Neural cell (in vitro differentiated cells): ENCODE measurements at regions not wholly inside any gene's neighbourhood (a gene's known extent, or its start where the extent isn't known, plus 50 kb on each side); places are given as distances from the start of the nearest gene placed in this dataset.

ENCODE experiments used
- H2AFZ ChIP-seq: fragments of 200-600, 300-800 bp; sonication (generic), shearing (Covaris generic); 2 replicates; pipeline ENCODE4 v1.6.0; 2014; ENCODE audit warnings: low read depth, mild to moderate bottlenecking, antibody characterized with exemption, low read length, moderate library complexity
- H3F3A ChIP-seq: fragments of 200-600 bp; shearing (Covaris generic); 2 replicates; pipeline ENCODE4 v1.6.1; 2016; ENCODE audit warnings: mild to moderate bottlenecking, moderate library complexity, mixed read lengths, antibody characterized with exemption, low read length; ENCODE audit not compliant: insufficient read depth, poor library complexity, severe bottlenecking
- H3K27ac ChIP-seq: fragments of 200-600, 300-800 bp; sonication (generic), shearing (Covaris generic); 2 replicates; pipeline ENCODE4 v1.5.1; 2014; ENCODE audit warnings: mild to moderate bottlenecking, low read length, moderate library complexity
- H3K27me3 ChIP-seq: fragments of 300-800, 200-600 bp; sonication (generic), shearing (Covaris generic); 2 replicates; pipeline ENCODE4 v1.6.0; 2014; ENCODE audit warnings: mild to moderate bottlenecking, low read depth, low read length, moderate library complexity; ENCODE audit not compliant: insufficient read depth
- H3K36me3 ChIP-seq: fragments of 300-800, 200-600 bp; sonication (generic), shearing (Covaris generic); 2 replicates; pipeline ENCODE4 v1.5.1; 2014; ENCODE audit warnings: mild to moderate bottlenecking, antibody characterized with exemption, low read length, moderate library complexity; ENCODE audit not compliant: insufficient read depth
- H3K4me2 ChIP-seq: fragments of 300-800, 200-600 bp; sonication (generic), shearing (Covaris generic); 2 replicates; pipeline ENCODE4 v1.6.0; 2014; ENCODE audit warnings: mild to moderate bottlenecking, low read length
- H3K4me3 ChIP-seq: fragments of 300-800, 200-600 bp; sonication (generic), shearing (Covaris generic); 2 replicates; pipeline ENCODE4 v1.5.1; 2014; ENCODE audit warnings: mild to moderate bottlenecking, low read length, moderate library complexity
- H3K79me2 ChIP-seq: fragments of 200-600 bp; shearing (Covaris generic); replicated peaks from 2 replicates; pipeline ENCODE4 v1.6.0; 2014; ENCODE audit warnings: mild to moderate bottlenecking, low read length, moderate library complexity; ENCODE audit not compliant: insufficient read depth
- H3K9ac ChIP-seq: fragments of 300-800, 200-600 bp; sonication (generic), shearing (Covaris generic); 2 replicates; pipeline ENCODE4 v1.6.1; 2016; ENCODE audit warnings: mild to moderate bottlenecking, low read length, mixed read lengths
- H3K9me2 ChIP-seq: fragments of 200-600 bp; shearing (Covaris generic); 2 replicates; pipeline ENCODE4 v1.6.1; 2016; ENCODE audit warnings: mild to moderate bottlenecking, low read length, mixed read lengths; ENCODE audit not compliant: insufficient read depth
- H3K9me3 ChIP-seq: fragments of 200-600, 300-800 bp; sonication (generic), shearing (Covaris generic); 2 replicates; pipeline ENCODE4 v1.6.1; 2016; ENCODE audit warnings: mild to moderate bottlenecking, mixed run types, low read length, moderate library complexity, mixed read lengths
- H4K20me1 ChIP-seq: fragments of 200-600 bp; shearing (Covaris generic); 2 replicates; pipeline ENCODE4 v1.6.1; 2016; ENCODE audit warnings: mild to moderate bottlenecking, mixed run types; ENCODE audit not compliant: insufficient read depth
- CTCF ChIP-seq: fragments of 450-650 bp; IDR thresholded peaks from 2 replicates; pipeline ENCODE4 v1.5.1; 2014; ENCODE audit warnings: antibody characterized with exemption, mild to moderate bottlenecking, moderate library complexity; ENCODE audit not compliant: poor library complexity, severe bottlenecking
- EP300 ChIP-seq: fragments of 450-650 bp; conservative IDR thresholded peaks from 2 replicates; pipeline ENCODE4 v1.6.1; 2014; ENCODE audit warnings: antibody characterized with exemption, mild to moderate bottlenecking, moderate library complexity; ENCODE audit not compliant: poor library complexity, severe bottlenecking
- EZH2 ChIP-seq: fragments of 200-600, 300-800 bp; shearing (Covaris generic), sonication (generic); IDR thresholded peaks from 2 replicates; pipeline ENCODE4 v1.6.1; 2014; ENCODE audit warnings: antibody characterized with exemption, low read length, borderline replicate concordance, mild to moderate bottlenecking; ENCODE audit not compliant: insufficient read depth, poor library complexity, severe bottlenecking
- MXI1 ChIP-seq: fragments of 450-650 bp; conservative IDR thresholded peaks from 2 replicates; pipeline ENCODE4 v1.6.1; 2014; ENCODE audit warnings: antibody characterized with exemption, mild to moderate bottlenecking; ENCODE audit not compliant: poor library complexity, severe bottlenecking
- POLR2AphosphoS5 ChIP-seq: IDR thresholded peaks from 2 replicates; pipeline ENCODE4 v1.6.1; 2012
- REST ChIP-seq: IDR thresholded peaks from 2 replicates; pipeline ENCODE4 v1.6.1; 2012; ENCODE audit warnings: borderline replicate concordance
- SMC3 ChIP-seq: fragments of 450-650 bp; conservative IDR thresholded peaks from 2 replicates; pipeline ENCODE4 v1.6.1; 2014; ENCODE audit warnings: antibody characterized with exemption, mild to moderate bottlenecking, moderate library complexity; ENCODE audit not compliant: poor library complexity
- TAF1 ChIP-seq: IDR thresholded peaks from 2 replicates; pipeline ENCODE4 v1.6.1; 2012; ENCODE audit warnings: low read depth

- TF ChIP-seq MXI1 = no peak
- TF ChIP-seq TAF1 = no peak
- TF ChIP-seq REST = no peak
- no peak for TF ChIP-seq EZH2
- TF ChIP-seq CTCF = no peak
- TF ChIP-seq SMC3 = no peak
- TF ChIP-seq POLR2AphosphoS5 = no peak
- TF ChIP-seq EP300 = no peak
Observed at GRCh38 chr3:152619691-152620090, 215.2 kb upstream of the P2RY1 start.

GRCh38 chr3:152620395-152620794 is 214.5 kb upstream of the P2RY1 start:
- Histone ChIP-seq H3K79me2 (no peaks in the 10 kb centered on the region), H3K9ac (no peak overlapping the region), H3K36me3 (no peaks in the 10 kb centered on the region), H3K27me3 (no peaks in the 10 kb centered on the region), H3K4me2 (no peak overlapping the region), H3K9me2 (no peaks in the 10 kb centered on the region), H4K20me1 (no peaks in the 10 kb centered on the region), H3F3A (no peaks in the 10 kb centered on the region), H2AFZ (no peak overlapping the region), H3K4me3 (no peak overlapping the region), H3K9me3 (no peaks in the 10 kb centered on the region), H3K27ac (no peak overlapping the region)
- no peak for TF ChIP-seq REST

More at GRCh38 chr3:152619691-152620090, 215.2 kb upstream of the P2RY1 start:
- no peak overlapping the region for H3K27ac ChIP-seq
- H3K9ac ChIP-seq = no peak overlapping the region
- H3K4me2 ChIP-seq = no peak overlapping the region
- H3K9me2 ChIP-seq = no peaks in the 10 kb centered on the region
- no peaks in the 10 kb centered on the region for H3K27me3 ChIP-seq
- no peaks in the 10 kb centered on the region for H3K79me2 ChIP-seq
- H3K36me3 ChIP-seq = no peaks in the 10 kb centered on the region
- H2AFZ ChIP-seq = no peak overlapping the region
- no peaks in the 10 kb centered on the region for H3K9me3 ChIP-seq
- H3F3A ChIP-seq = no peaks in the 10 kb centered on the region
- no peaks in the 10 kb centered on the region for H4K20me1 ChIP-seq
- H3K4me3 ChIP-seq = no peak overlapping the region
